Retina (tissue), 1 donor: ENCODE measurements at regions not wholly inside any gene's neighbourhood (a gene's known extent, or its start where the extent isn't known, plus 50 kb on each side); places are given as distances from the start of the nearest gene placed in this dataset.

Experiments used
- DNase-seq: peaks from one replicate; pipeline ENCODE4 v3.0.0-alpha.2; 2016

DNA sequence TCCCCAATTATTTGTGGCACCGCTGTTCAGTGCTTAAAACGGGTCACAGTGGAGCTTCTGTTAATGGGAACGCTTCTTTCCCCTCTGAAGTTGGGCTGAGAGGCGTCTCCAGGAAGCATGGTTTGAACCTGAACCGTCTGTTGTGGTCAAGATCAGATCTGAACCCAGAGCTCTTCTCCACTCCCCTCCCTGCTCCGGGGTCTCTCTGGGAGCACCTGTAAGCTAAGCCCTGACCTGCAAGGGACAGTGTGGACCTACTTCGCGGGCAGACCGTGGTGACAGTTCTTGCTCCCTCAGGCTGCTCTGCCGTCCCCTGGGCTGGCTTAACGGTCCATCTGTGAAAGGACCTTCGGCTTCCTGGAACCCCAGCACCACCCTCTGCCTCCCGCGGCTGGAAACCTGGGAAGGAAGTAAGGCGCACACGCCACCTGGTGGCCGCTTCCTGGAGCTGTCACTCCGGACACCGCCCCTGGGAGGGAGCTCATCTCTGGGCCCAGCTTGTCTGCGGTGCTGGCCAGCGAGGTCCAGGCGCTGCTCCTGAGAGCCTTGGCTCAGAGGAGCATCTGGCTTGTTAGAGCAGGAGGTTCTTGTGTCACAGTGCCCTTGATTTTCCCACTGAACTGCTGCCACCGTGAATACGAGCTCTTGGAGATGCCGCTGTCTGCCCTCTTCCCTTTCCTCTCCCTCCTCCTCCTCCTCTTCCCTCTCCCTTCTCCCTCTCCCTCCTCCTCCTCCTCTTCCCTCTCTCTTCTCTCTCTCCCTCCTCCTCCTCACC is 518.5 kb upstream of the EEF2KMT start:
- peak; percentile 93 for DNase-seq

DNA sequence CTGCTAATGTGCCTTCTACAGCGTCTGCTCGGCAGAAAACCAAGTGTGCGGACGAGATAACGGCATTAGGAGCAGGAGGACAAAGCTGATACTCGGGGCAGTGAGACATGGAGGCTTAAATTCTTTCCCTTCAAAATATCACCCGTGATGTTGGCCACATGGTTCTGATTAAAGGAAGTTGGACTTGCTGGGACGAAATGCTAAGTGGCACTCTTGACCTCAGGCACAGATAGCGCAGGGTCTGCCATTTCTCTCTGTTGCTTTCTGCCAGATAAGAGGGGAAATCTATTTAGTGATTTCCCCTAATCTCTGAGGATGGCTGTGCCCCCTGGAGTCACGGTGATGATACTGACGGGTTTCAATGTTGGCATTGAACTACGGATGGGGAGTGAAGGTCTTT is 509.6 kb upstream of the EEF2KMT start:
- DNase-seq = no peak

DNA sequence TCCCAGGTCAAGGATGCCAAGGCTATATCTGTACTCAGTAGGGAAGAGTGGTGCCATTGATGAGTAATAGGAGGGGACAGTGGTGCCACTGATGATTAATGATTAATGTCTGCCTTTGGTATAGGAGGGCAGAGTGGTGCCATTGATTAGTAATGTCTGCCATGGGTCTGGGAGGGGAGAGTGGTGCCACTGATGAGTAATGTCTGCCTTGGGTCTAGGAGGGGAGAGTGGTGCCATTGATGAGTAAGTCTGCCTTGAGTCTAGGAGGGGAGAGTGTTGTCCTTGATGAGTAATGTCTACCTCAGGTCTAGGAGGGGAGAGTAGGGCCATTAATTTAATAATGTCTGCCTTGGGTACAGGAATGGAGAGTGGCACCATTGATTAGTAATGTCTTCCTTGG is 507.8 kb upstream of the EEF2KMT start:
- no peak for DNase-seq

DNA sequence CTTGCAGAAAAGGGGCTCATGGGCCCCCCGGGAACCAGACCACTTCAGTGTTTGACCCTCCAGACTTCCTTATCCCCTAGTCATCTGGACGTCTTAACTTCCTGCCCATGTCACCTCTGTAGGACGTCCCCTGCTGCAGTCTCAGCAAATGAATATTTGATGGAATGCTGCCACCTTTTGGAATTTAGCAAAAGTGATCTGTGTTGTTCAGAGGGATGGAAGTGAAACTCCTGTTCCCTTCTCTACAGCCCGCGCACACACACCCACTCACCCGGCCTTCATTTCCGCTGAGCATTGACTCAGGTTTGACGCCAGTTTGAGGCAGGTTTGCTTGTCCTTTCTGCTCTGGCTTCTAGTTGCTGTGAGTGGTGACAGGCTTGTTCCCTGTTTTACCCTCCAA is 507.2 kb upstream of the EEF2KMT start:
- DNase-seq = no peak

DNA sequence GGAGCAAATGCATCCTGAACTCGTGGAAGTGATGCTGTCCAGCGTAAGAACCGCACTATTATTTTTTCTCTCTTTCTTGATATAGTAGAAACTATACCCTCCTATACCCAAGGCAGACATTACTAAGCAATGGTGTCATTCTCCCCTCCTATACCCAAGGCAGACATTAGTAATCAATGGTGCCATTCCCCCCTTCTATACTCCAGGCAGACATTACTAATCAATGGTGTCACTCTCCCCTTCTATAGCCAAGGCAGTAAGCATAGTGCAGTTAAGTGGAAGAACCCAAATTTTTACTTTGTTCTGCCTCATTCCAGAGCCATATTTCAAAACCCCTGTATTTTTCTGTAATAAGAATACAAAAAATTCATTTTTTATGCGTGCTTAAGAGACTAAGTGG is 506.2 kb upstream of the EEF2KMT start:
- DNase-seq = no peak

DNA sequence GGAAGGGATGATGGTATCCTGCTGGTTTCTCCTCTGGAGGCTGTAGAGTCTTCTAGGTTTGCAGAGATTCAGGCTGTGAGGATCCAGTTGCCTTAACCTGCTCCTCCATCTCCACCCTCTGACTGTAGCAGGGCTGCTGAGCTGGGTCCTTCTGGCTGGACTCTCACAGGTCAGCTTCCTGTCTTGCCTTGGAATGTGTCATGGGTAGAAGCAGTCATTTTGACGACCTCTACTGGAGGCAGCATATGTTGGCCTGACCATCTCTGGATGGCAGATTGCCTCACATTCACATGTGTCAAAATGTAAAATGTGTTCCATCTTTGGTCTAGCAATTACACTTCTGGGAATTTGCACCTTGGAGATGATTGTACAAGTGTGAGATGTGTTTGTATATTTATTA is 504.4 kb upstream of the EEF2KMT start:
- DNase-seq = no peak

DNA sequence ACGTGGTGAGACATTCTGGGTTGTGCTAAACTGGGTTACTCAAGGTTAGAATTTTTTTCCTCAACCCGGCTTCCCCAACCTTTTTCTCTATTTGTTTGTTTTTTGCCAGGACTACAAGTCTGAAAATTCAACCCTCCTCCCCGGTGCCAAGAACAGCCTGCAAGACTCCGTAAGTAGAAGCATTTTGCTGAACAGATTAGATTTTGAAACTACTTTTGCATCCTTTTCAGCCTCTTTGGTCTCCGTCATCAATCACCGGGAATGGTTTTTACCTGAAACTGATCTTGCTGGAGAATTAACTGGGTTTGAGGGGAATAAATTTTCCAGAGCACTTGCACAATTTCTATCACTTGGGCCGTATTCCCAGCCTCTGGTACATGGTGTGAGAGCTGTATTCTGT is 501.2 kb upstream of the EEF2KMT start:
- DNase-seq = no peak

DNA sequence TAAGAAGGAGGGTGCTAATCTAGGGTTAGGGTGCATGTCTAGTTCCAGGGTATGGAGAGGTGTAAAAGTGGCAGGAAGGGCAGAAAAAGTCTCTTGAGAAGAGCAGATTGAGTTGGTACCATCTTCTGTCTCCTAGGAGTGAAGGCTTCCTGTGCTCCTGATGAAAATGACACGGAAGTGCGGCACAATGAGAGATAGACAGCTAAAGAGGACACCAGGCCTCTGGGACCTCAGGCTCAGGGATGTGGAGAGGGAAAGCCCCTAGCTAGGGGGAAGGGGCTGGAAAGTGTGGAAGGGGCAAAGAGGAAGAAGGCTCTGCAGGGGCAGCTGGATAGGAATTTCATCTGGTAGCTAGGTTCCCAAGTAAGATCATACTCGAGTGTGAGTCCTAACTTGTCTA is 498.3 kb upstream of the EEF2KMT start:
- no peak for DNase-seq

DNA sequence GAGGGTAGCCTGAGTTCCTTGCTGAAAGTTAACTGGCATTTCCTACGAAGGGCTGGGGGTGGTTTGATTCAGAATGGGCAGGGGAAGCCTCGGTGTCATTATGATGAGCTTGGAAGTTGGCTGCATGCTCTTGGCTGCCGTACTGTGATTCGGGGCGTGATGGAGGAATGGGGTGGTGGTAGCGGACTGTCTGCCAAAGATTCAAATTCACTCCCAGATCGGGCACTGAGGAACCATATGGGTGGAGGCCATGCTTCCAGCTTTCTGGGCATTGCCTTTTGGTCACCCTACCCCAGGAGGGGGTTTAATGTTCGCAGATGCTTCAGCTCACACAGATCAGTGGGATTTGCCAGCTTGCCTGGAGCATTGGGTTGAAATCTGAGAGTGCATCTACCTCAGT is 492.8 kb upstream of the EEF2KMT start:
- no peak for DNase-seq

DNA sequence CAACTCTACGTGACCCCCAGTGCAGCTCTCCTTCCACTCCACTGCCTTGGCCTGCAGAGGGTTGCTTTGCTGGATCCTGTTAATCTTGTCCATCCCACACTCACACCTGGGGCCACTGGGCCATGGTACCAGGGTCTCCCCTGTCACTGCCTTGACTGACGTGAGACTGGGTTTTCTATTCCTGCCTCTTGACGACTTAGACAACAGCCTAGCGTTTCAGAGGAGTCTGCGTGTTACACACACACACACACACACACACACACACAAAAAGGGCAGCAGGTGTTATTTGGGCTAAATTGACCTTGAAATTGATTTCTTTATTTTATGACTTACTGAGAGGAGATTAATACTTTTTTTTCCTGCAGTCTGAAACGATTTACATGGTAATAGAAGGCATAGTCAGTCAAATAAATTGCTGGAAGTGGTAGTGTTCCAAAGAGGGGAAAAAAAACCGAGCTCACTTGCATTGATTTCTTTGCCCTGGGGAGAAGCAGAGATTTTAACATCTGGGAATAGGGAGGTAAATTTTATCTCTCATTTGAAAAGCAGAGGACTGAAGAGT is 492.3 kb upstream of the EEF2KMT start:
- no peak for DNase-seq

DNA sequence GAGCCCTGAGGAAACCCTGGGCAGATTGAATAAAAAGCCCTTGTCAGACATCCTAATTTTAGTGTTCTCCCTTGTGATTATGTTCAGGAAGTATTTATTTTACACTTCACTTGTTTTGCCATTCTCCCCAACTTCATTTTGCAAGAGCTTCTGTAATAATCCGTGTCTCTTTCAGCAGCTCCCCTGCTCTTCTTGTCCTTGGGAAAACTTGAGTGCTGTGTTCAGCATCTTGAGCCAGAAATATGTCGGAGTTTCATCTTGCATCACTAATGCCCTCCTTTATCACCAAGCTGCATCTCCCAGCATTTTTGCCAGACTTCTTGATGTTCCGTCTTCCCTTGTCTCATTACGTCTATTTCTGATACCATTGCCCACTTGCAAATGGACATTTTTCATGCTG is 486.5 kb upstream of the EEF2KMT start:
- no peak for DNase-seq

DNA sequence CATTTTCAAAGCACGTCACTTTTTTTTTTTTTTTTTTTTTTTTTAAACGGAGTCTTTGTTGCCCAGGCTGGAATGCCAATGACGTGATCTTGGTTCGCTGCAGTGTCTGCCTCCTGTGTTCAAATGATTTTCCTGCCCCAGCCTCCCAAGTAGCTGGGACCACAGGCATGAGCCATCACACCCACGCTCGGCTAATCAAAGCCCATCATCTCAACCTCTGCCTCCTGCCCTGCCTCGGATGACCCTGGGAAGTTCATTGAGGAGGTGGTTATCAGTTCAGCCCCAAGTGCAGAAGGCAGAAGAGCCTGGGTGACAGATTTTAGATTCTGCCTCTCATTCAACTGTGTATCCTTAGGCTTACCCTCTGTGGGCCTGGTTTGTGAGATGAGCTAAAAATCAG is 484.9 kb upstream of the EEF2KMT start:
- DNase-seq = no peak

DNA sequence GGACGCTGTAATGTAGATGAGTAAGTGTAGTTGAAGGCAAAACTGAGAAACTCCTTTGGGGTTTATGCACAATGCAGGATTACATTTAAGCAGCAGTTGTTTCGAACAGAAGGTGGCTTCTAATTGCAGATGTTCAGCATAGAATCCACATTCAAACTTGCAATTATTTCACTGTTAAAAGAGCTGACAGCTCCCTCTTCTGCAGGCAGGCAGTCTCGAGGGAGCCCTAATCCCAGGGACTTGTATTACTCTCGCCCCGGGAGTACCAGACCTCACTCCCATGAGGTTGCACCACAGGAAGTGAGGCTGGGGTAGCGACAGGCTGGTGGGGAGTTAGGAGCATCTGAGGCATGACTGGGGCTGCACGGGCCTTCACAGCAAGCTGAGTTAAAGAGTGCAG is 484.3 kb upstream of the EEF2KMT start:
- DNase-seq = no peak

DNA sequence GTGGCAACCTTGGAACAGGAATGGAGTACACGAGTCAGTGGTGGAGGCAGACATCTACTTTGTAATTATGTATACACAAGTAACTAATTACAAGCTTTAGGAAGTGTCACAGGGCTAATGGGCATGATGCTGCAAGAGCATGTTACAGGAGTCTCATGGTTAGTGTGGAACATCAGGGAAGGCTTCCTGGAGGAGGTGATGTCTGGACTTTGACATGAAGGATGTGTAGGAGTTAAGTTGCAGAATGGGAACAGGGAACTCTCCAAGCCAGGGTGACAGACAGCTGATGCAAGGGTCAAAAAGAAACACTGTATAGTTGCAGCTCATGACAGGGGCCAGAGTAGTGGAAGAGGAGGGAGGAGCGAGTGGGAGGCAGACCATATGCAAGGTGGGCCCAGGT is 483.8 kb upstream of the EEF2KMT start:
- DNase-seq = no peak

DNA sequence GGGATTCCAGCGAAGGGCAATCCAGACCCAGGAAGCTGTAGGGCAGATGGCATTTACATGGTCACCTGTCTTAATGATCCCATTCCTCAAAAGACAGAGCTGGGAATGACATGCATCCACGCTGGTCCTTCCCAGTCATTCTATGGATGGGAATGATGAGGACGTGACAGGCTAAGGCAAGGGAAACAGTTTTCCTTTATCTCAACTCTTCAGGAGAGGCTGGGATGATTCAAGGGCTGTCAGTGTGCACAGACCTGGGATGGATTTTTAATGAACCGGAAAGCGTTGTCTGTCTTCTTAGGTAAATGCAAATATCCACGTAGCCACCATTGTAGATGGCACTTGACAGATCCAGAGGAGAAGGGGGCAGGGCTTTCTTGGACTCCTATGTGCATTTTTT is 483.2 kb upstream of the EEF2KMT start:
- no peak for DNase-seq

DNA sequence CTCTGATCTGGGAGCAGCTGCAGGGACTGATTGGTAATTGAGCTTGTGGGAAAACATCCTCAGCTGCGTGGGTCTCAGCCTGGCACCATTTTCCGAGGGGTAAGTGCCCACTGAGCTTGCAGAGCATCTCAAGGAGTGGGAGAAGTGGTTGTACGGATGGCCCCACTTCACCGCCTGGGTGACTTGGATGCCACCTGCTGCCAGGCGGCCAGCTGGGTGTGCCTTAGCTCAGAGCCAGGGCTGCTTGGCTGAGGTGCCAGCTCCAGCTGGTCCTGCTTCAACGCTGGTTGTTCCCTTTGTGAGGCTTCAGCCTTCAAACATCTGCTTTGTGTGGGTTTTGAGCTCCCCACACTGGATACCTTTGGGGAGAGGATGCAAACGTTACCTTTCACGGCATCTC is 482.7 kb upstream of the EEF2KMT start:
- DNase-seq = no peak

DNA sequence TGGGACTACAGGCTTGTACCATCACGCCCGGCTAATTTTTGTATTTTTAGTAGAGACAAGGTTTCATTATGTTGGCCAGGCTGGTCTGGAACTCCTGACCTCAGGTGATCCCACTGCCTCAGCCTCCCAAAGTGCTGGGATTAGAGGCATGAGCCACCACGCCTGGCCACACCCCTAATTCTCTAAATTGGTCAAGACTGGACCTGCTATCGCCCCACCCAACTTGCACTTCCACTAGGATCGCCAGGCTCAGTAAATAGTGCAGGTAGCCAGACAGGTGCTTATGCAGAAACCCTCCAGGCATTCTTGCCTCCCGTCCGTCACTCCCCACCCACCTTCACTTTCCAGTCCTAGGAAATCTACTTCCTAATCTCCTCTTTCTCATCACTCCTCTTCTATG is 481.4 kb upstream of the EEF2KMT start:
- no peak for DNase-seq

DNA sequence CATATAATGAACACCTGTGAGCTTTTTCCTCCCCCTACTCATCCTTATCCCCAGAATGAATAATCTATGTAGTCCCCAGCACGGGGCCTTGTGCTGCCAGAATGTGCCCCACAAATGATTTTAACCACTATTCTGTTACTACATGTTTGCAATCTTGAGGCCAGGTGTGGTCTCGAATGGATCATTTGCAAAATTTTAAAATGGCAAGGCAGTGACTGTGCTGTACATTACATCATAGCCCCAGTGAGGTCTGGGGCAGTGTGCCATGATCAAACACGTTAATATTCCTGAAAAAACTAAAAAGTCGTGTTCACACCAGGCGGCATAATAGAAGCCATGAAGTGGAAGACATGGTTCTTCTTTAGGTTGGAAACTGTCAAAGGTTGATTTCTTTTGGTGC is 479.9 kb upstream of the EEF2KMT start:
- DNase-seq = no peak

DNA sequence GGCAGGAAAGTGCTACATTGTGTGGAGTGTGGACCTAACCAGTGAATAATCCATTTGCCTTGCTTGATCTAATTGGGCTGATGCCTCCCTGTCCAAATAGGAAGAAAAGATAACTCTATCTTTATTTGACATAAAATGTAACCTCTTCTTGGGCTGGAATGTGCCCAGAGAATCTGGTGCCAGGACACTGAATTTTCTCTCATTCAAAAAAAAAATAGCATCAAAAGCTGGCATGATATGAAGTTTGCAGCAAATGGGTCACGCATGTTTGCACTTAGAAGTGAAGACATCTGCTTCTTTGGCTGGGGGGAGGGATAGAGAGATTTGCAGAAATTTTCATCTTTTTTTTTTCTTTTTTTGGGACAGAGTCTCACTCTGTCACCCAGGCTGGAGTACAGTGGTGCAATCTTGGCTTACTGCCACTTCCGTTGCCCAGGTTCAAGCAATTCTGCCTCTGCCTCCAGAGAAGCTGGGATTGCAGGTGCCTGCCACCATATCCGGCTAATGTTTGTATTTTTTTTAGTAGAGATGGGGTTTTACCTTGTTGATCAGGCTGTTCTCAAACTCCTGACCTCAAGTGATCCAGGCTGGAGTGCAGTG is 478.2 kb upstream of the EEF2KMT start:
- no peak for DNase-seq

DNA sequence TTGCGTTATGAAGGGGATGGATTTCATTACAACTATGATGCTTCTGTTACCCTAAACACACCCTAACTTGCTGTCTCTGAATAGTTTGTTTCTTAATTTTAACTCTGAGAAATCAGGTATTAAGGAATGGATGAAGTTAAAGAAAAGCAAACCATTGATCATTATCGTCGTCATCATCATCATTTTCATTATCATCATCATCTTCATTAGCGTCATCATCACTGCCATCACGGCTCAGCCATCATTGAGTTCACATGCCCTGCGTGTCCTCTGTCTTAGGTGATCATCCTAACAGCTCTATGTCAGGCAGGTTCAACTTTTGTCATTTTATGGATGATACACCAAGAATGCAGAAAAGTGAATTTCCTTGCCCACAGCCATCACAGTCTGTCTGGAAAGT is 477.5 kb upstream of the EEF2KMT start:
- no peak for DNase-seq

DNA sequence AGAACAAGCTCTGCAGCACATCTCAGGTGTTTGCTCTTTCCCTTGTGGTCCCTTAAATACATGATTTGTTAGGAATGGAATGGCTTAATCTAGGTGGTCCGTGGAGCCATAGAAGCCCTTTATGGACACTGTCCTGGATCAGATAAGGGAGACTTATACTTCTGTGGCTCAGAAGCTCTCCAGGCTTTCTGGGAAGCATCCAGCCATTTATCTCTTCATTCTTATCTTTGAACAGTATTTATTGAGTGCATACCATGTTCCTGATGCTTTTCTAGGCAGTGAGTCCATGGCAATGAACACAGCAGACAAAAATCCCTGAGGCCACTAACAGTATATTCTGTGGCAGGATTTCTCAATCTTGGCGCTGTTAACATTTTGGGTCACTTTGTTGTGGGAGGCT is 474.5 kb upstream of the EEF2KMT start:
- no peak for DNase-seq

DNA sequence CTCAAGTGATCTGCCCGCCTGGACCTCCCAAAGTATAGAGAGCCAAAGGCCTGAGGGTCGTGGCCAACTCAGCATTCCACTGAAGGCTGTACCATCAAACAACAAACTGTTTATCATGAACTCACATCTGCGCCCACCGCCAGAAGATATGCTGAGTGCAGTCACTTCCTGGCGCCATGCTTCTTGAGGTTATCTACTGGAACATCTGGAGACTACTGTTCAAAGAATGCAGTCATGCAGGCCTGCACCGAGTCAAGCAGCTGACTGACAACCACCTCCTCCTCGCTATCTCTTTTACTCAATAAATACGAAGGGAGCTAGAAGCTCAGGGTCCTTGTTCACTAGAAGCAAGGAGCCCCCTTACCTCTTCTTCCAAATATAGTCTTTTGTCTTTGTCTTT is 473.9 kb upstream of the EEF2KMT start:
- DNase-seq = no peak

DNA sequence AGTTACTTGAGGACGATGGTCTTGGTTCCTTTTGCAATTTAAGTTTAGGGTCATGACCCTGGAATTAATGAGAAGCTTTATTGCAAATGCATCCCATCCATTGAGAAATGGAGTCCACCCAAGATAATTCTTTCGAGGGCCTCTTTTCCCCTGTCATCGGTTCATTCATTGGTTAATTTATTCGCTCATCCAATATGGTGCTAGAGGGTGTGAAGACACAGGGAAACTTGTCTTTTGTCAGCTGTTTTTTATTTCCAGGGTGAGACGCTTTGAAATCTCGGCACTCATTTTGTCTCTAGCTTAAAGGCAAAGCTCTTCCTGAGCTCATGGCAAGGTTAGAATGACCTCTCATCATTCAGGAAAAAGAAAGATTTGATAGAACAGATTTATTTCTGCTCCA is 464.2 kb upstream of the EEF2KMT start:
- DNase-seq = no peak

DNA sequence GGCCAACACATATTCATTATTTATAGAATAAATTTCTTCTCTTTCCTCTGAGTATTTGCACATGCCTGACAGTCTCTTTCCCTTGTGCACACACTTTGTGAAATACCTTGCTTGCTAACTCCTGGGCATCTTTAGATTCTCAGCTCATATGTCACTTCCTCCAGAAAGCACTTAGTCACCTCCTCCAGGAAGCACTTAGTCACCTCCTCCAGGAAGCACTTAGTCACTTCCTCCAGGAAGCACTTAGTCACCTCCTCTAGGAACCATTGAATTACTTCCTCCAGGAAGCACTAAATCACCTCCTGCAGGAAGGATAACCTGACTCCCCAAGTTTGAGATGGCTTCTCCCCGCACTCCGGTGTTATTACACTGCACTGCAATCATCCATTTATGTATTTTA is 462.5 kb upstream of the EEF2KMT start:
- no peak for DNase-seq

DNA sequence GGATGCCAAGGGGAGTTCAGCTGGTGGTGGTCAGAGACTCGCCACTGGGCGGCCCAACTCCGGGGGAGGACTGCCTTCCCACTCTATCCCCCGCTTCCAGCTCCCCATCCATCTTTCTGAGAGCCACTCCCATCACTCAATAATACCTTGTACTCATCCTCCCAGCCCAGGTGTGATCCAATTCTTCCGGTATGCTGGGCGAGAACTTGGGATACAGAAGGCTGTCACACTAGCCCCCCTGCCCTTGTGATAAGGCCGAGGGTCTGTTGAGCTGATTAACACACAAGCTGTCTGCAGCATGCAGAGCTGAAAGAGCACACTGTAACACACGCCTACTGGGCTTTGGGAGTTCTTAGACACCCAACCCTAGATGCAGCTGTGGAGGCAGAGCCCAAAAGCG is 460.4 kb upstream of the EEF2KMT start:
- DNase-seq = no peak
